GM19438 (cell line): ENCODE measurements at regions not wholly inside any gene's neighbourhood (a gene's known extent, or its start where the extent isn't known, plus 50 kb on each side); places are given as distances from the start of the nearest gene placed in this dataset.

Experiments used
- ATAC-seq: cut with Tn5 transposase; IDR thresholded peaks from one replicate; pipeline ENCODE4 v1.9.1; 2021; ENCODE audit warnings: low read depth; ENCODE audit not compliant: unreplicated experiment

- ATAC-seq: no peak
These were observed 454.9 kb downstream of the C6orf118 start for GRCh38 chr6:164854526-164854925.

GRCh38 chr6:164845773-164846172 is 463.6 kb downstream of the C6orf118 start:
- ATAC-seq: no peak

GRCh38 chr6:164842085-164842484 is 467.3 kb downstream of the C6orf118 start:
- ATAC-seq: no peak

GRCh38 chr6:164838068-164838615 is 471.3 kb downstream of the C6orf118 start:
- no peak for ATAC-seq

- no peak for ATAC-seq
These were observed 472.9 kb downstream of the C6orf118 start for GRCh38 chr6:164836486-164836885.

GRCh38 chr6:164832410-164832809 is 477.0 kb downstream of the C6orf118 start:
- no peak for ATAC-seq

- ATAC-seq: no peak
These were observed 481.9 kb downstream of the C6orf118 start for GRCh38 chr6:164827537-164827936.

GRCh38 chr6:164826831-164827468 is 482.5 kb downstream of the C6orf118 start:
- ATAC-seq: no peak

GRCh38 chr6:164825386-164825785 is 484.0 kb downstream of the C6orf118 start:
- ATAC-seq: no peak

GRCh38 chr6:164817662-164818061 is 491.7 kb downstream of the C6orf118 start:
- no peak for ATAC-seq

GRCh38 chr6:164812706-164813105 is 496.7 kb downstream of the C6orf118 start:
- ATAC-seq: no peak

GRCh38 chr6:164807125-164807524 is 502.3 kb downstream of the C6orf118 start:
- no peak for ATAC-seq

- ATAC-seq: no peak
These were observed 514.2 kb downstream of the C6orf118 start for GRCh38 chr6:164795056-164795815.

GRCh38 chr6:164792666-164793065 is 516.7 kb downstream of the C6orf118 start:
- no peak for ATAC-seq

GRCh38 chr6:164791498-164791897 is 517.9 kb downstream of the C6orf118 start:
- no peak for ATAC-seq

- ATAC-seq: no peak
These were observed 545.6 kb downstream of the C6orf118 start for GRCh38 chr6:164763788-164764187.

GRCh38 chr6:164757451-164757850 is 552.0 kb downstream of the C6orf118 start:
- no peak for ATAC-seq

- ATAC-seq: no peak
These were observed 552.7 kb downstream of the C6orf118 start for GRCh38 chr6:164756723-164757122.

GRCh38 chr6:164756142-164756541 is 553.3 kb downstream of the C6orf118 start:
- no peak for ATAC-seq

GRCh38 chr6:164753517-164753916 is 555.9 kb downstream of the C6orf118 start:
- ATAC-seq: no peak

- ATAC-seq: no peak
These were observed 558.0 kb downstream of the C6orf118 start for GRCh38 chr6:164751395-164751794.

GRCh38 chr6:164750128-164750527 is 559.3 kb downstream of the C6orf118 start:
- ATAC-seq: no peak
